Neuronal stem cell (in vitro differentiated cells): ENCODE measurements at regions not wholly inside any gene's neighbourhood (a gene's known extent, or its start where the extent isn't known, plus 50 kb on each side); places are given as distances from the start of the nearest gene placed in this dataset.

Experiments
- DNase-seq: peaks from one replicate; pipeline ENCODE4 v3.0.0-alpha.2; 2013; ENCODE audit warnings: low spot score
- H2AFZ ChIP-seq: one replicate; pipeline ENCODE4 v1.6.1; 2013; ENCODE audit warnings: mild to moderate bottlenecking, low read length, inconsistent platforms
- H2AK5ac ChIP-seq: 2 replicates; pipeline ENCODE4 v1.6.1; 2013; ENCODE audit warnings: low read depth, mild to moderate bottlenecking, inconsistent platforms, low read length, moderate library complexity, mixed read lengths
- H2BK120ac ChIP-seq: 2 replicates; pipeline ENCODE4 v1.6.1; 2013; ENCODE audit warnings: low read depth, mild to moderate bottlenecking, inconsistent platforms, low read length, moderate library complexity, mixed read lengths
- H2BK12ac ChIP-seq: one replicate; pipeline ENCODE4 v1.6.1; 2013; ENCODE audit warnings: low read length, inconsistent platforms
- H2BK15ac ChIP-seq: 2 replicates; pipeline ENCODE4 v1.6.1; 2013; ENCODE audit warnings: mild to moderate bottlenecking, low read length, inconsistent platforms, mixed read lengths
- H2BK5ac ChIP-seq: one replicate; pipeline ENCODE4 v1.6.1; 2013; ENCODE audit warnings: inconsistent platforms, mild to moderate bottlenecking, low read length, moderate library complexity
- H3K14ac ChIP-seq: one replicate; pipeline ENCODE4 v1.6.1; 2013; ENCODE audit warnings: low read length, inconsistent platforms
- H3K18ac ChIP-seq: 2 replicates; pipeline ENCODE4 v1.6.1; 2013; ENCODE audit warnings: low read length, inconsistent platforms
- H3K23ac ChIP-seq: 2 replicates; pipeline ENCODE4 v1.6.1; 2013; ENCODE audit warnings: low read depth, mild to moderate bottlenecking, mixed read lengths, low read length, inconsistent platforms; ENCODE audit not compliant: poor library complexity
- H3K27ac ChIP-seq: replicated peaks from 3 replicates; pipeline ENCODE4 v1.5.1; 2013; ENCODE audit warnings: low read length, inconsistent platforms
- H3K27me3 ChIP-seq, 3 experiments: 2 replicates each; pipeline ENCODE4 v1.6.1; 2013; ENCODE audit warnings: low read length in 3 of 3, mild to moderate bottlenecking in 2 of 3, inconsistent platforms in 1 of 3, low read depth in 1 of 3, mixed read lengths in 1 of 3, moderate library complexity in 1 of 3; ENCODE audit not compliant: control insufficient read depth in 3 of 3, insufficient read depth in 3 of 3
- H3K36me3 ChIP-seq, 2 donors: replicated peaks in 1 of 2; 2 replicates each; pipeline ENCODE4 v1.6.1; 2013; ENCODE audit warnings: low read length in 2 of 2; ENCODE audit not compliant: control insufficient read depth in 2 of 2, insufficient read depth in 2 of 2
- H3K4ac ChIP-seq: 2 replicates; pipeline ENCODE4 v1.6.1; 2013; ENCODE audit warnings: inconsistent platforms, mild to moderate bottlenecking, low read length, moderate library complexity
- H3K4me1 ChIP-seq, 2 donors: 1 replicate in 1 of 2; 2 replicates in 1 of 2; pipeline ENCODE4 v1.6.1; 2013; ENCODE audit warnings: low read length in 2 of 2, low read depth in 1 of 2; ENCODE audit not compliant: control insufficient read depth in 2 of 2, insufficient read depth in 1 of 2
- H3K4me2 ChIP-seq: one replicate; pipeline ENCODE4 v1.6.1; 2013; ENCODE audit warnings: mild to moderate bottlenecking, low read length, inconsistent platforms; ENCODE audit not compliant: insufficient read depth, poor library complexity, severe bottlenecking
- H3K4me3 ChIP-seq, 2 donors: 2 replicates each; pipeline ENCODE4 v1.5.1; 2013; ENCODE audit warnings: low read length in 2 of 2, mild to moderate bottlenecking in 2 of 2, inconsistent platforms in 1 of 2, moderate library complexity in 1 of 2
- H3K79me1 ChIP-seq: one replicate; pipeline ENCODE4 v1.6.1; 2013; ENCODE audit warnings: low read depth, mild to moderate bottlenecking, inconsistent platforms, low read length, moderate library complexity
- H3K9ac ChIP-seq: one replicate; pipeline ENCODE4 v1.6.1; 2013; ENCODE audit warnings: mild to moderate bottlenecking, low read depth, low read length, inconsistent platforms; ENCODE audit not compliant: poor library complexity
- H3K9me3 ChIP-seq, 2 donors: replicated peaks in 1 of 2; 2 replicates each; pipeline versions ENCODE3 to v1.6.1; 2013; ENCODE audit warnings: low read length in 2 of 2, mild to moderate bottlenecking in 2 of 2, inconsistent platforms in 1 of 2, low read depth in 1 of 2, mixed read lengths in 1 of 2, moderate library complexity in 1 of 2; ENCODE audit not compliant: control insufficient read depth in 2 of 2, insufficient read depth in 1 of 2
- H4K8ac ChIP-seq: one replicate; pipeline ENCODE4 v1.6.1; 2013; ENCODE audit warnings: low read depth, mild to moderate bottlenecking, inconsistent platforms, low read length, moderate library complexity
- H4K91ac ChIP-seq: one replicate; pipeline ENCODE4 v1.6.1; 2013; ENCODE audit warnings: low read length, low read depth, mild to moderate bottlenecking, inconsistent platforms; ENCODE audit not compliant: poor library complexity
- WGBS, 2 donors: extraction: QIAGEN DNeasy Blood & Tissue Kit; methylation state at CpG; one replicate each; pipeline ENCODE4 v1.1.7; 2013; ENCODE audit warnings: missing lambda C conversion rate in 2 of 2, mixed read lengths in 1 of 2; ENCODE audit not compliant: insufficient read length in 2 of 2, insufficient replicate concordance in 1 of 2; ENCODE audit errors: extremely low coverage in 2 of 2; 5-methylcytosine and 5-hydroxymethylcytosine counted together

GRCh38 chr14:23865502-23865901, 88.1 kb upstream of the DHRS4 start:
- Histone ChIP-seq H4K8ac (no peak overlapping the region), H3K9me3 (no peaks in the 10 kb centered on the region), H3K18ac (no peak overlapping the region), H2AFZ (no peak overlapping the region), H2BK12ac (no peak overlapping the region), H3K4me2 (no peak overlapping the region), H3K79me1 (no peaks in the 10 kb centered on the region), H3K4me3 (no peak overlapping the region), H4K91ac (no peak overlapping the region), H2BK120ac (no peak overlapping the region), H2BK15ac (no peak overlapping the region), H3K27me3 (peaks cover 0 to 7% (median 0%) of the 10 kb centered on the region in 3 experiments), H3K36me3 (no peaks in the 10 kb centered on the region), H3K14ac (no peak overlapping the region), H3K27ac (no peak overlapping the region), H2BK5ac (no peak overlapping the region), H3K4me1 (no peaks in the 10 kb centered on the region), H3K4ac (no peak overlapping the region), H3K23ac (no peak overlapping the region), H3K9ac (no peak overlapping the region), H2AK5ac (no peak overlapping the region)
- DNase-seq = no peak
- no CpG with 5 or more reads among the region's 2 CpGs for WGBS, 2 donors

GRCh38 chr14:23866269-23866668, 87.3 kb upstream of the DHRS4 start:
- H3K9me3 ChIP-seq = no peaks in the 10 kb centered on the region
- no peak overlapping the region for H3K4me3 ChIP-seq
- no peak overlapping the region for H3K14ac ChIP-seq
- H3K18ac ChIP-seq = no peak overlapping the region
- no peak overlapping the region for H3K9ac ChIP-seq
- H2BK120ac ChIP-seq = no peak overlapping the region
- no peak overlapping the region for H4K91ac ChIP-seq
- no peaks in the 10 kb centered on the region for H3K79me1 ChIP-seq
- H2BK15ac ChIP-seq = no peak overlapping the region
- no peak overlapping the region for H3K27ac ChIP-seq
- no peaks in the 10 kb centered on the region for H3K36me3 ChIP-seq
- H3K4ac ChIP-seq = no peak overlapping the region
- no peaks in the 10 kb centered on the region for H3K4me1 ChIP-seq
- no peak for DNase-seq
- WGBS, 2 donors = no CpG with 5 or more reads among the region's 6 CpGs
- H3K27me3 ChIP-seq = peaks cover 0 to 5% (median 0%) of the 10 kb centered on the region in 3 experiments
- H2BK5ac ChIP-seq = no peak overlapping the region
- no peak overlapping the region for H2AK5ac ChIP-seq
- no peak overlapping the region for H2BK12ac ChIP-seq
- no peak overlapping the region for H3K23ac ChIP-seq
- no peak overlapping the region for H3K4me2 ChIP-seq
- H2AFZ ChIP-seq = peak overlapping the region; percentile 60
- no peak overlapping the region for H4K8ac ChIP-seq

GRCh38 chr14:23869078-23869719, 84.4 kb upstream of the DHRS4 start:
- no peak overlapping the region for H3K14ac ChIP-seq
- WGBS, 2 donors = no CpG with 5 or more reads among the region's 2 CpGs
- H4K91ac ChIP-seq = no peak overlapping the region
- H2BK15ac ChIP-seq = no peak overlapping the region
- no peak overlapping the region for H3K27ac ChIP-seq
- no peaks in the 10 kb centered on the region for H3K9me3 ChIP-seq
- no peak overlapping the region for H2AK5ac ChIP-seq
- no peak overlapping the region for H2BK5ac ChIP-seq
- H3K4ac ChIP-seq = no peak overlapping the region
- H2BK12ac ChIP-seq = no peak overlapping the region
- H3K18ac ChIP-seq = no peak overlapping the region
- H3K4me2 ChIP-seq = no peak overlapping the region
- DNase-seq = no peak
- no peak overlapping the region for H2AFZ ChIP-seq
- no peak overlapping the region for H2BK120ac ChIP-seq
- peaks cover 0 to 3% (median 0%) of the 10 kb centered on the region in 3 experiments for H3K27me3 ChIP-seq
- H3K4me1 ChIP-seq = no peaks in the 10 kb centered on the region
- no peak overlapping the region for H4K8ac ChIP-seq
- no peak overlapping the region for H3K4me3 ChIP-seq
- no peaks in the 10 kb centered on the region for H3K79me1 ChIP-seq
- no peak overlapping the region for H3K23ac ChIP-seq
- H3K36me3 ChIP-seq = no peaks in the 10 kb centered on the region
- no peak overlapping the region for H3K9ac ChIP-seq

GRCh38 chr14:23876160-23876750, 77.3 kb upstream of the DHRS4 start:
- Histone ChIP-seq H3K9ac (no peak overlapping the region), H2AFZ (no peak overlapping the region), H2BK120ac (no peak overlapping the region), H3K23ac (no peak overlapping the region), H3K79me1 (no peaks in the 10 kb centered on the region), H3K36me3 (no peaks in the 10 kb centered on the region), H3K4me2 (no peak overlapping the region), H4K91ac (no peak overlapping the region), H3K4me1 (no peaks in the 10 kb centered on the region), H4K8ac (no peak overlapping the region), H2BK15ac (no peak overlapping the region), H3K27ac (no peak overlapping the region), H3K4me3 (no peak overlapping the region), H3K4ac (no peak overlapping the region), H2BK5ac (no peak overlapping the region), H2AK5ac (no peak overlapping the region), H3K9me3 (no peaks in the 10 kb centered on the region), H3K27me3 (peaks cover 0 to 7% (median 0%) of the 10 kb centered on the region in 3 experiments), H3K18ac (no peak overlapping the region), H2BK12ac (no peak overlapping the region), H3K14ac (no peak overlapping the region)
- no CpG with 5 or more reads among the region's 3 CpGs for WGBS, 2 donors
- no peak for DNase-seq
